ENCODE measurements at regions not wholly inside any gene's neighbourhood (a gene's known extent, or its start where the extent isn't known, plus 50 kb on each side); places are given as distances from the start of the nearest gene placed in this dataset.

DNA sequence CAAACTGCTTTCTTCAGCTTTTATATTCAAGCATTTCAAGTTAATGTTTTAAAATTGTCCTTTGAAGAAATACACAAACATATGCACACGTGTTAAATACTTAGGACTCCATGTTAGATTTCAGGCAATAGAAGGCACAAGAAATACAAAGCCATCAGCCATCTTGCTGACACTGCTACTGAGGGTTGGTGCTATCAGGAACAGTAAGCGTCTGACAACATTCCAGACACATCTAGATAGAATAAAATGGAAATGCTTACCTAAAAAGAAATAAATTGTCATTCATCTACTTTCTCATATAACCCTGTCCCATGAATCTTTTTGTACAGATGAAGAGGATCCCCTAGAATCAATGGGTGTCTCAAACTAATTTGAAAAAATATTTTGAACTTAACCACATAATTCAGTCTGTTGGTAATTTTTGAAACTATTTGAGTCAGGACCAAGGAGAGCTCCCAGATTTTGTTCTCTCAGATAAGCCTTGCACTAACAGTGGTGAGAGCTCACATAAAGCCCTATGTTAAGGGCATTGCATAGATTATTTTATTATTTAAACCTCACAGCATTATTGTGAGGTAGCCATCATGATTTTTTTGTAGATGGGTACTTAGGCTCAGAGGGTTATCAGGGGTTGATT lies 631.1 kb upstream of the POU3F2 start:
- no peak for FAIRE-seq

DNA sequence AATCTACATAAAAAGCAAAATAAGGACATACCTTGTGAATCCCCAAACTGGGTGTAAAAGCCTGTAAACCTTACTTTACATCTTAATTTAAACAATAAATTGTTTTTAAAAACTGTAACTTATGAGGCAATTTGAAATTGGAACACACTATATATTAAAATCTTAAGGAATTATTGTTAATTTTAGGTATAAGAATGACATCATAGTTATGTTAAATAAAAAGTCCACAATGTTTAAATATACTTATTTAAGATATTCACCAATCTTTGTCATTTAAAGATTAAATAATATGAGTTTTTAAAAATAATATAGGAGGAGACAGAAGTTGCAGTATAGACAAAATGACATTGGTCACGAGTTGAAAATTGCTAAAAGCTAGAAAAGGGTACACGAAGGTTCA lies 621.9 kb upstream of the POU3F2 start:
- FAIRE-seq: no peak

DNA sequence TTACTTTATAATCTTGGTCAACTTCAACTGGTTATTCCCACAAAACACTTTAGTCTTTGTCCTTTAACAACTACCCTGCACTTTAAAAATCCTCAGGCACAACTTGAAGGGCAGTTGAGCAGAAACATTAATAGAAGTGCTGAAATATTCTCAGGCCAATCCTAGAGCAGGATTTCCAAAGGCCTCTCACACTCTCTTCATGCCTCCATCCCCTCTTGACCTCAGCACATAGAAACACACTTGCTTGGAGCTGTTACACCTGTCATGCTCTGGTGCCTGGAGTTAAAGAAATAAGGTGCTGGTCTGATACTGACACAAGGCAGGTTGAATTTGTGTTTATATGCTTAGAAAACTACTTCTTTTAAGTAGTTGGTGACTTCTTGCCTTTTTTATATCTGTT lies 618.8 kb upstream of the POU3F2 start:
- no peak for FAIRE-seq

DNA sequence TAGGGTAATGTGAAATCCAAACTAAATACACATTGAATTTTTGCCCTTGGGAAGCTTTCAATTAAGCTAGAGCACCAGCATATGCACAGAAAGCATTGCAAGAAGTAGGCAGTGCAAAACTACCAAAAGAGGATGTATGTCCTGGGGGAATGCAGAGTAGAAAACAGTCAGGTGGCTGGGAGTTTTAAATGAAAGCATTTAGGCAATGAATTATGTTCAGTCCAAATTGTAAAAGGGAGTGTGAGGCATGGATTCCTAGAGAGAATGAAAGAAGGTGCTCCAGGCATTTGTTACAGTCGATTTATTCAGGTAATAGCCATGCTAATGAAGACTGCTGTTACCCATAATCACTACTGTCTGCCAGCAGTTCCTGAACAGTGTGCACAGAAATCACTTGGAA lies 604.1 kb upstream of the POU3F2 start:
- no peak for FAIRE-seq

DNA sequence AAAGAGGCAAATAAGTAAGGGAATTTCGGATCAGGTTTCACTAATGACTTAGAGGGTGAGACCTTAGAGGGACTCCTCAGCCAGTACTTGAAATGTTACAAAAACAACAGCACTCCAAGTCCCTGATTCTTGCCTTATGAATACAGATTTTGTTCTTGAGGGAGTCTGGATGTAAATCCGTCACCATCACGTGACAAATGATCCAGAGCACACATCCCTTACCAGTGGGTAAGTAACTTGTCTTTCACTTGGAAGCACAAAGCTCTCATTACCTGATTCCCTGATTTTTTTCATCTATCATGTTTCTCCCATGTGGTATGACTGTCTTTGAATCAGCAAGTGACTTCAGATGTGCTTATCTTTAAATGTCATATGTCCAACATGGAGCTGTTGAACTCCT lies 595.3 kb upstream of the POU3F2 start:
- no peak for FAIRE-seq

DNA sequence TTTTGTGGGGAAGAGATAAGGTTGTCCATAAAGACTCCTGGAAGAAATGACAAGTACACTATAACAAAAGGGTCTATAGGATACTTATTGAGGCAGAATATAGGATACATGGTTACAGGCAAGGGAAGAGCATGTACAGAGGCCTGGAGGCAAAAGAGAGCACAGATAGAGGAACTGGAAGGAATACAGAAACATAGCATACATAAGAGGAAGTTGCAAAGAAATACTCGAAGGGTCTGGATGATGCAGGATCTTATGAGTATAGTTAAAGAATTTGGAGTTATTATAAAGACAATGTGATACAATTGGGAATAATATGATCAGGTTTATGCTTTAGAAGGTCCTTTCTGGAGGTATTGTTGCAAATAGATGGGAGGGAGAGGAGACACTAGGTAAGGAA lies 592.7 kb upstream of the POU3F2 start:
- FAIRE-seq: no peak

DNA sequence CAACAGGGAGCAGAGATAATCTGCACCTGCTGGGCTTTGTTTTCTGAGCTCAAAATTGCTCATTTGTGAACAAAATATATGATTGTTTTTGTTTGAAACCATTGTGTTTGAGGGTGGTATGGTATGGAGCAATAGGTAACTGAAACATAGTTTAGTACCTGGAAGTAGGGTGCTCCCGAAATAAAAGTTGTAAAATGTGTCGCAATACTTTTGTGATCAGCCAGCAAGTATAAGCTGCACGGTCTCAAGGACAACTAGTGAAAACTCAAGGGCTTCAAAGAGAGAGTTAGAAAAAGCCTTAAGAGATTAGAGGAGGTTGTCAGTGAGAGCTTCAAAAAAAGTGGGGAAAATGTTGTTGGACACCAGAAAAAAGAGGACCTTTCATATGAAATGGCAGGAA lies 579.8 kb upstream of the POU3F2 start:
- no peak for FAIRE-seq

DNA sequence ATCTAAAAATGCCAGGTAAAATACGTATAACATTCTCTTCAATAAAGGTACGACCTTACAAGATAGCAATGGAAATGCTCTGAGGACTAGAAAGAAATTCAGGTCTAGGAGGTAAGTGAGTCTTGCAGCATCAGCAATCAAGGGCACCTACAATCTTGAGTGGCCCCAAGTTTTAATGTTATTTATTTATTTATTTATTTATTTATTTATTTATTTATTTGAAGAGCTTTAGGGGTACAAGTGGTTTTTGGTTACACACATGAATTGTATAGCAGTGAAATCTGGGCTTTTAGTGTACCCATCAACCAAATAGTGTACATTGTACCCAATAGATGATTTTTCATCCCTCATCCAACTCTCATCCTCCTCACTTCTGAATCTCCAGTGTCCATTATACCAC lies 574.0 kb upstream of the POU3F2 start:
- FAIRE-seq: no peak

DNA sequence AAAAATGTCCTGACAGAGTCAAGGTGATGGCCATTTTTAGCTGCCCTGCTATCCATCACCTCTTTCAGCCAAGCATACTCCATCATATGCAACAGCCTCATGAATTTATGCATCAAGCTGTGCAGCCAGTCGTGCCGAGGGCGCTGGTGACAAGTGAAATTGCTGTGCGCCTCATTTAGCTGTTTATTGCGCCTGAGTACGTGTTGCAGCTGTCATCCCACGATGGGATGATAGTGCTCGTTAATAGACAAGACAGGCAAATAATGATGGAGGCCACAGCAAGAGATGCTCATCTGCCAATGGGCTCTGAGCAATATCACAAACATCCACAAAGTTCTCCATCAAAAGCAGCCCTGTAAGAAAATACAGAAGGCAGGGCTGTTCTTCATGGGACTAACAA lies 562.3 kb upstream of the POU3F2 start:
- no peak for FAIRE-seq

DNA sequence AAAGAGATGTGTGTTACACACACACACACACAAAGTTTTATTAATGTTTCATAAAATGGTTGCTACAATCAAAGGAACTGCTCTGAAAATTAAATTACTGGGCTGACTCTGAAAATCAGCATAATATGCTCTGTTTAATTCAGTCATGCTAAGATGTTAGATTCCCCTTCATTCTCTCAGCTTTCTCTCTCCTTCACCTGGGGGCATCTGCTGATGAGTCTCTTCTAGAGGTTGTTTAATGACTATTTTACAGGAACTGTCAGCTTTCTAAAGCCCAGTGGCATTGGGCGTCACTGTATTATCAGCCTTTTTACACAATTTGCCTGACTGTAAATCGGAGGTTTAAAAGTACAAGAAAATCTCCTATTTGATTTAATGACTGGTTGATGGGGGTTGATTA lies 559.7 kb upstream of the POU3F2 start:
- no peak for FAIRE-seq

DNA sequence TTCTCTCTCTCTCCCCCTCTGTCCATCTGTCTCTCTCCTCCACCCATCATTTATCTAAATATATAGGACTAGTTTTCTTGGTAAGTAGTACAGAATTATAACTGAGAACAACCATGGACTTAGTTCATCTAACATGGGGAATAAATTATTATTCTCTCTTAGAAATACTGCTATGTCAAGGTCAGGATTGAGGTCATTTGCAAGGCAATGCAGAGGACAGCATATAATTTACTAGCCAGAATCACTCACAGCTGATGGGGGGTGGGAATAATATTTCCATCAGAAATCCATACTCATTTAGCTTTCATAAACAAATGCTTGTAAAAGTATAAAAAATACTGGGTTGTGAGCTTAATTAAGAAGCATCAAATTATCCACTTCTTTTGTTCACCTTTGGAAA lies 553.9 kb upstream of the POU3F2 start:
- FAIRE-seq: no peak

DNA sequence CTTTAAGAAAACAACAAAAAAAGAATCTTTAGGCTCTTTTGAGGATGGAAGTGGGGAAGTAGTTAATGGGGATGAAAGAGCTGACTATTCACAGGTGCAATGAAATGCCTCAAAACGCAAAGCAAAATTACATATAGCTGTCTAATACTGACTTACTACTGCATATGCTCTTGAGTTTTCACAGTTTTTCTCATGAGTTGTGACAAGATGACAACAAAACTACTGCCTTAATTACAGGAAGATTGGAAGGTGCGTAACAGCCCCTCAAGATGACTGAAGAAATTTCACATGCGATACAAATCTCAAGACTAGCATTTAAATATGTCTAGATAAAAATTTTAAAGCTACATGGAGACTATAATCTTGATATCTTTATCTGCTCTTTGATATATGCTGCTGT lies 547.8 kb upstream of the POU3F2 start:
- FAIRE-seq: no peak

DNA sequence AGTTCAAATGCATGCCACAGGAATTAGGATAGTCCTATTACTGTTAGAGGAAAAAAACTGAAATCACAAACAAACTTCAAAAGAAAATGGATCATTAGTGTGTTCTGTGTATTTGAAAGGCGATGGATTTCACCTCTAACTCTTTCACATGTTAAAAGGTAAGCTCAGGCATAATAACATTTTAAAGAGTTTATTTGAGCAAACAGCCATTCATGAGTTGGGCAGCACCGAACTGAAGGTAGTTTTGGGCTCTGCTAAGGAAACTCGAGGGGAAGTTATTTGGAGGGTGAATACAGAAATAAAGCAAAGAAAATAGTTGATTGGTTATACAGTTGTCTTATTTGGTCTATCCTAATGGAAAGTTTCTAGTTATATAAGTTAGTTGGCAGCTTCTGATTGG lies 546.5 kb upstream of the POU3F2 start:
- no peak for FAIRE-seq

DNA sequence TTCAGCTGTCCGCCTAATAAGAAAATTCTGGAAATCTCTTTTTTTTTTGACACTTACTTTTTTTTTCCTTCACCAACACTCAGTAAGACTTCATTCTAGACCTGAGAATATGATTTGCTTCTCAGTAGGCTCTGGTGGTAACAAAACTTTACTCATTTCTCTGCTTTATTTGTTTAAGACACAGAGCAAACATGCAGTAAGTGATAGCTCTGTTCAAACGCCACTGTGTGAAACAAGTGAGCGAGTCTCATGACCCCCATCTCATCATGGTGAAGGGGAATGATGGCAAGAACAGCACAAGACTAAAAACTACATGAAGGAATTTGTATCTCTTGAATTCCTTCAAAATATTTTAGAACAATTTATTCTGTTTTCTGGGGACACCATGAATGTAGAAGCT lies 541.6 kb upstream of the POU3F2 start:
- FAIRE-seq: no peak

DNA sequence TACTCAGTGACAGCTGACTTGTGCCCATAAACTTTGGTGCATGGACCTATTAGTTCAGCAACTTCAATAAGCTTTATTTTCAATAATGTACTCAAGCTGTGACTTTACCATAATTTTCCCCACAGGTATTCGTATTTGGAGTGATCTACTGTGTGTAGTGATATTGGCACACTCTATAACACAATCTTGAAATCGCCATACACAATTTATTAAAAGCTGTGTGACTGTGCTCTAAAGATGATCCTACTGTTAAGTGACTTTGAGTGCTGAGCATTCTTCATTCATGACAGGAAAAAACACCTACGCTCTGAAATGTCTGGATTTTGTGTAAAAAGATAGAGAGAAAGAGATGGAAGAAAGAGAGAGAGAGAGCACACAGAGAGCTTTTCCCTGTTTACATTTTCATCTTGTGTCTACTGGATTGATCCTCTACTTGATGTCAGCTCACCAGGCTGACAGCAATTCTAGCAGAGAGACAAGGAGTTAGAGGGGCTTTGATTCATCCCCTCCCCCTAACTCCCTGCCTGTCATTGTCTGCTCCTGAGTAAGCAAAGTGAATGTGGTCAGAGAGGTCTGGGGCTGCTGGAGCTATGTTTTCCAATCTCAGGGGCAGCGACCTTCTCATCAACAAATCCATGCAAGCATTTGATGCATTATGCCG lies 538.7 kb upstream of the POU3F2 start:
- FAIRE-seq: no peak

DNA sequence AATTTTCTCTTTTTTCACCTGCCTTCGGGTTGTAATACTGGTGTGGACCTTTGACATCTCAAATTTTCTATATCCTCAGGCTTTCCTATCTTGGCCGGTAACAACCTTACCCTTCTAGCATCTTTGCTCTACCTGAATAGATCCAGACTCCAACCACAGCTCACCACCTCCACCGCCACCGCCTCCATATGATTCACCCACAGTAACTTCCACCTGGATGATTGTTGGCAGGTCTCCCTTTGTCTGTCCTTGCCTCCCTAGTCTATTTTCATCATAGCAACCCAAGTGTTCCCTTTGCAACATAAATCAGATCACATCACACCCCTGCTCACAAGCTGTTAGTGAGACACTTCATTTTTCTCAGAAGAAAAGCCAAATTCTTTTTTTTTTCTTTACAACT lies 525.8 kb upstream of the POU3F2 start:
- no peak for FAIRE-seq

DNA sequence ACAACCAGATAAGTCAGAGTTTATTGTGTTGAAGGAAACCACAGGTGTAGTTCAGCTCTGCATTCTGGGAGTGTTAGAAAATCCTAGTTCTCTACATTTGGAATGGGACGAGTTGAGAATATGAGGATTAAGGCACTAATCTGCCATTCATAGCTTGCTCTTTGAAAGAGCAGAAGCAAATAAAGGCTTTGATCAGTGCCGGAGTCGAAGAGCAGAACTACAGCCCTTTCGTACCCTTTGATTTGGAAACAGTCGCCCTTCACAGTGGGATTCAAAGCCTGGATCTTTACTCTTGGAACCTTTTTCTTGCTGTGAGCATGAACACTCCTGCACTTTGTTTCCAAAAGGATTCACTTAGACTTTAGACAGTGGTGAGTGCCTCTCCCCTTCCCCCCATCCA lies 523.9 kb upstream of the POU3F2 start:
- no peak for FAIRE-seq

DNA sequence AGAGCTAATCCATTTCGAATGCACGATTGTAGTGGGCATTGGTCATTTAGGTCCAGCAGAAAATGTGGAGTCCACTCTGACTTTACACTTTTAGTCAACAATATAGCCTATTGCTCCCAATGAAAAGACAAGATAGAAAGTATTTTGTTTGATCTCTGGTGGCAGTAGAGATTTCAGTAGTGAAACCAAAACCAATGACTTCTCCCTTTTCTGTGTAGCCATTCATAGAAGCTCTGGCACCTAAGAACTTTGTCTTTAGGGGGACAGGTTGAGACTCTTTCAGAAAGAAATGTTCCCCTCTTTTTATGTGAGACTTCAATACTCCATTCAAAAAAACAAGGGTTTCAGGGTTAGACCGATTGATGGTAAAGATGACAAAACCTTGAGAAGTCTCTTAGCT lies 510.8 kb upstream of the POU3F2 start:
- FAIRE-seq: no peak

DNA sequence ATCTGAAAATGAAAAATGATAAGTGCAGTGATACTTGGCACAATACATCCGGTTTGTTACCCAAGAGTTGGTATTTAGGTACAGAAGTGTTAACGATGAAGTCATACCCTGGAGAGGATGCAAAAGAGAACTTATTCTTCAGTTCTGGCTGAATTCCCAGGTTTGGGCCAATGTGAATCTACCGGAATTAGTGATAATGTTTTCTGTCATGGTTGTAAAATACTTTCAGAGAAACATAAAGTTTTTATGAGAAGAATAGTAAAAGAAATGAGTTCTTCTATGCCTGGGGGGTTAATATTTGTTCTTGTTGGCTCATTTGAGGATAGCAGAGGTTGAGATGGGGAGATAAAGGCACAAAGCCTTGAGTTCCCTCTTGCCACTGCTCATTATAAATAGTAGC lies 509.9 kb upstream of the POU3F2 start:
- FAIRE-seq: no peak

DNA sequence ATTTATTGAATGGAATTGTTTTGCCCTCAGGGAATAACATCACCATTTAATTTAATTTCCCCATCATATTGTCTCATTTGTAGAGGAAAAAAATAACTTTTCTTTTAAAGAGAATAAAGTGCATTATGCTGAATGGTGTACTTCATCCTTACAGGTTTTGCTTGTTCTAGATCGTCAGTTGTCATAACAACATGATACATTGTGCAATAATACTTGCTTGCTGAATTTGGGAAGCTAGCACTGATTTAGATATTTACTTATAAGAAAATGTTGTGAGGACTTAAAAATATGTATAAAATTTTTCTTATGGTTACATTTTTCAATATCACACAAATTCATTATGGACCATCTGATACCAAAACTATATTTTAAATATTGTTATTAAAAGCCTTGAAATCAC lies 509.0 kb upstream of the POU3F2 start:
- no peak for FAIRE-seq

DNA sequence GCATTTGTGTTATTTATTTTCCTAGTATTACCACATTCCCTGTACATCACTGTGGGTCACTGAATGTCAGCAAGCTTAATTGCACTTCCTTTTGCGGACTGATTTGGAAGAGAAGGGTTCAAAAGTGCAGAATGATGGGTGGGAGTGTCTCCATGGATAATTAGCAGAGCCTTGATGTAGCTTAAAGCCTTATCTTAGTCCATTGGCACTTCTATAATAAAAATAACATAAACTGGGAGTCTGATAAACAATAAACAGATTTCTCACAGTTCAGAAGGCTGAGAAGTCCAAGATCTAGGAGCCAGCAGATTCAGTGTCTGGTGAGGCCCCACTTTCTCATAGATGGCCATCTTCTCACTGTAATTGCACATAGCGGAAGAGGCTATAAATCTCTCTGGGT lies 501.1 kb upstream of the POU3F2 start:
- FAIRE-seq: no peak

DNA sequence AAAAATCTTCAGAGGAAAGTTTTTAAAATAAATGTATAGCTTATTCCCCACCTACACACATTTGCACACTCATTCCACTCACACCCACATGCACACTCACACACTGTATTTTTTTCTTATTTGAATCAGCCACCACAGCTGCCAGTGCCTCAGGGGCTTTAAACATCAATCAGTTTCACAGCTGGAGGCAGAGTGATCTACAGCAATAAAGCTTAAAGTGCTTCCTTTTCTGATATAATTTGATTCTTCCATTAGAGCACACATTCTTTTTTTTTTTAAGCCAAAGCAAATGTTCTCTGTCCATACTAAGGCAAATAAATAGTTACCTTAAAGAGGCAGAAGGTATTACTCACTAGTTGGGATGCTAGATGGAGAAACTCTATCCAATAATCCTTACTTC lies 498.8 kb upstream of the POU3F2 start:
- no peak for FAIRE-seq

DNA sequence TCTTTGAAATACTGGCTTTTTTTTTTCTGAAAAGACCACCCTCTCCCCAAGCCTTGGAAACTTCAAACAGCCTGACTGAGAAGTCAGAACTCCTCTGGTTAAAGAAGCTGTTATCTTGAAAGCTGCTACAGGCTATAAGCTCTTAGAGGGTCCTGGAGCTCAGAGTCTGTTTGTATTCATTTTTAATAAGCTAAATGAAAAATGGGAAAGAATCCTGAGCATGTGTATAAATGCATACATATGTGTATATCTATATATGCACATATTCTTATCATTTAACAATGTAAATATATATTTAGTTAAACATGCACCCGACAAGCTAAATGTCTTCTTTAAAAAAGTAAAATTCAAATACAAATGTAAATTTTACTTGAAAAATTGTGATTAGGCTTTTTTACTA lies 494.9 kb upstream of the POU3F2 start:
- no peak for FAIRE-seq

DNA sequence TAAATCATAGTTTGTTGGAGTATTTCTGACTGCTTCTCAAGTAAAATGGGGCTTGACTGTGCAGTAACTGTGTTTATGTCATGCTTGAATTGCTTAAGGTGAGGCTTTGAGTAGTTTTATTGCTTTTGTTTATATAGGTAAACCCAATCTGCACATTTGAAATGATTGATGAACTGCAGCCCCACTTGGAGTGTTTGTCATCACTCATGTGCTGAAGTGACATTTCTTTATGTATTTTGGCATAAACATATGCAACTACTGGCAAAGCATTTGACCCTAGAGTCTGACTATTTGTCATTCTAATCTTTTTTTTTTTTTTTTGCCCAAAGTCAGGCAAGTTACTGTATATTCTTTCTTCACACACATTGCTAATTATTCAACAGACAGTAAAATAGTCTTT lies 491.4 kb upstream of the POU3F2 start:
- no peak for FAIRE-seq

DNA sequence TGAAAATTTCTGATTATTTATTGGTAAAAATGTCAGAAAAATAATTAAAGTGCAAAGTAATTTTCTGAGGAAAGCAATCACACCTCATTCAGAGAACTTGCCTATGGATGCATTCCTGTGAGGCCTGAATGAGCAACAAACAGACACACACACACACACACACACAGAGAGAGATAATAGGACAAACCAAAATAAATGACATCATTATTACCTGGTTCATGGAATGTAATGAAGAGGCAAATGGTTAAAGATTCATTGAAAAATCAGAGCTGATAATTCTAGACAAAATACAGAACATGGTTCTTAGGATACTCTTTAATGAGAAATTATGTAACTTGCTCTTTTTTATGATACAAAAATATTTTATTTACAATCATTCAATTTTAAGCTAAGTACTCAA lies 490.6 kb upstream of the POU3F2 start:
- FAIRE-seq: no peak

Data from islet of Langerhans (tissue), 1 donor.